HG03354 (cell line): ENCODE measurements at regions not wholly inside any gene's neighbourhood (a gene's known extent, or its start where the extent isn't known, plus 50 kb on each side); places are given as distances from the start of the nearest gene placed in this dataset.
"Not testable (repeated sequence)": the region's sequence is repeated elsewhere in the genome, so short reads cannot be mapped to it uniquely, and the experiment has no call there.

Experiments used
- ATAC-seq: cut with Tn5 transposase; IDR thresholded peaks from one replicate; pipeline ENCODE4 v1.9.1; 2021; ENCODE audit warnings: mild to moderate bottlenecking; ENCODE audit not compliant: unreplicated experiment, poor library complexity, severe bottlenecking

DNA sequence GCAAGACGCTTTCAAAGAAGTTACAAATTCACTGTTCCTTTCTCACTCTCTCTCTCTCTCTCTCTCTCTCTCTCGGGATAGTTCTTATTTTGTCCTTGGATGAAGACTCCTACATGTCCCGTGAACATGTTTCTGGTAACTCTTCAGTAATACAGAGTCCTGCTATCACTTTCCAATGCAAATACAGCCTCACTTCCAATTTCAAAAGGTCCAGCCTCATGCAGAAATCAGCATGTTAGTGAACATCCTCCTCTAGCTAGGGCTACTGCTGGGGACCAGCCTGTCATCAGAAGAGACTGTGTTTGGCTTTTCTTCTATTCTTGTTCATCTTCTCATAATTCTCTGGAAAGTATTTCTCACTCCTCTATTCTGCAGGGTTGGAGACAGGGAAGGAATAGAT, 1306.7 kb upstream of the CELF4 start:
- ATAC-seq = no peak

DNA sequence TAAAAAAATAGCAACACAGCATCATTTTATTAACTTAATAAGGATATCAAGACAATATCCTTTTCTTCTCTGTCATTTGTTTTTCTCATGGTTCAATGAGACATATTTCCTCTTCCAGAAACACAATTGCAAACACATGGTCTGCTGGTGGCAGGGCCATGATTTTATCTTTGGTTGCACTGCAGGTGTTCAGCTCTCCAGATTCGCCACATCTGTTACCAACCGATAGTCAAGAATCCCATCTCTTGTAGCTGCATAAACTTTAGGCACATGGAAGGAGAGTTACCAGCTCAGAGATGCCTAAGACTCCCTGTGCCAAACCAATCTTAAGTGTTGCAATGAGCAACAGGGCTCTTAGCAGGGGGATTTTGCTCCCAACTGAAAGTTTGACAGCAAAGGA, 1303.2 kb upstream of the CELF4 start:
- ATAC-seq = no peak

DNA sequence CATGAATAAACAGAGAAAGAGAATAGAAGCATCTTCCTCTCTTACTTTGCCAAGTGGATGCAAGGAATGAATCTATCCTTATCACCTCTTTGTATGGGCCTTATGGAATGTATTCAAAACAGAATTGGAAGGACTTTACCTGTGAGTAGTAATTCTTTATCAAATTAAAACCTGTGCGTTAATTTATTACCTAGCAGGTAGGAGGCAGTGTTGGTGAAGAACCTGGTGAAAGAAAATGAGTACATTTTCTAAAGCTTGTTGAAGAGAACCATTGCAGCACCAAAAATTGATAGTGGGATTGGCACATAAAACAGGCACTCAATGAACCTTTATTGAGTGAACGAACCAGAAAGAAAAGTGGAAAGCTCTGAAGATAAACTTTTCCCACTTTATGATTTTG, 1302.1 kb upstream of the CELF4 start:
- ATAC-seq = no peak

DNA sequence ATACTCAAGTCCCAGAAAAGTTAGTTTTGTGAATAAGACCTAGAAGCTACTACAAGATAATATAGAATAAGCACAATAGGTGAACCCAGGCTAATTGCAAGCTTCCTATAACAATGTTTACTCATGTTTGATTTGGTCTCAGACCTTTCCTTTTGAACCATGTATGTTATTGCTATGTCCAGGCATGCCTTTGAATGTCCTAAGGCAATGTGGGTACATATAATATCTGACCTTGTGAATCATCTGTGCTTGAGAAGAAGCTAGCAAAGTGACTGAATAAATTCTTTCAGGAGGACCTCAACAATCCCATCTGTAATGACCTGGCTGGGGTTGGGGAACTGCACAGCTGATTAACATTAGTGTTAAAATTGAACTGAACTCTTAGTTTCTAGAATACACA, 1285.9 kb upstream of the CELF4 start:
- ATAC-seq = no peak

DNA sequence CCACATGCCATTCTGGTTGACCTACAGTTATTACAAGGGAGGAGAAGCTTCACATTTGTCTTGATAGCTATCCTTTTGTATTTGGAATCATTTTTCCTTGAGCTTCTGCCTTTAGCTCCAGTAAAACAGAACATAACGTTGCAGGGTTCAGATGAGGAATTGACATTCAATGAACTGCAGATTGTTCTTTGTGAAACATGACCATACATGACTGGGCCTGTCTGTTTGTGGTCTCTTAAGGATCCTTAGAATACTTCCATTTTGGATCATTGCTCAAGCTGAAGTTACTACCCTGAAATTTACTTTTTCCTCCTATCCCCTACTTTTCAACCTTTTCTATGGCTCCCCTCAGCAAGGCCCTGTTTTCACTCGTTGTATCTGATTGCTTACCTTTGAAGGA, 1281.7 kb upstream of the CELF4 start:
- ATAC-seq = no peak

DNA sequence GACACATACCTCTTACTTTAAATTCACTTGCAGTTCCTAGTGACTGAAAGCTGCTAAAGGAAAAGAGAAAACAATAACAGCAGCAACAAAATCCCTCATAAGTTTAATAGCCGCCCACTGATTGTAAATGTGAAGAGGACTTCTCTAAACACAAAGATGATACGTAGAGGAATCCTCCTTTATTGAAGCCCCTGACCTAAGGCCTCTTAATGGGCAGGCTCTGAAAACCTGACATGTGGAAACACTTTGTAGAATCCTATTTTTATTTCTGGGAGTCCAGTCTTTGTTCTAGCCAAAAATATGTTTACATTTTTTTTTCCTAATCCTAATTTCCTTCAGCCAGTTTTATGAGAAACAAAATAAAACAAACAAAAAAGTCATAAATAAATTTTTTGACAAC, 1277.7 kb upstream of the CELF4 start:
- no peak for ATAC-seq

DNA sequence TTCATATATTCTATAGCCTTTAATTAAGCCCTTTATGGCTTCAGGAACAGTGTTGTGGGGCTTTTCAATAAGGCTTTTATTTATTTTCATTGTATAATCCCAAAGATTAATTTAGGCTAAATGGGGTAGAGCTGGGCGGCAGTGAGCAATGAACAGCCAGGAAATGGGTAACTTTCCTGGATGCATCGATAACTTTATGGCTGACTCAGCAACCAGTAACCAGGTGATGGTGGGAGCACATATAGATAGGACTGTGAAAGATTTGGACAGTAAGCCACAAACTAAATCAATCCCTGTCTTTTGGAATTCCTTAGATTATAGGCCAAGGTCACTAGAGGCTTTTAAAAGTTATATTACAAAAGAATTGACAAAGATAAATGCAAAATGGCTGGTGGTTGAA, 1260.6 kb upstream of the CELF4 start:
- ATAC-seq = no peak

DNA sequence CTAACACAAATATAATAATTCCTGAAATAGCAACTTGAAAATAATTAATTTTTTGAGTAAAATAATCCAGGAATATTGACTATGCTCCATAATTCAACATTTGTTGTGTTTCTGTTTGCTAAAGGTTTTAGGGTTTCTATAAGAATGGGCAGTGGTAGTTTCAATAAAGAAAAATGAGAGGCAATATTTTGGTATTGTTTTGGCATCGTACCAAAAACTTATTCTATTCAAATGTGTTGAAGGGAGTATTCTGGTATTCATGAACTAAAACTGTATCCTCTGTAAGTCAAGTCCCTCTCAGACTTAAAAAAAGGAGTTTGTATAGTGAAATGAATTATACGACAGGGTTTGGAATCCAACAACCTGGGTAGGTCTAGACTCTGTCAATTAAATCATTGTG, 1245.6 kb upstream of the CELF4 start:
- no peak for ATAC-seq

DNA sequence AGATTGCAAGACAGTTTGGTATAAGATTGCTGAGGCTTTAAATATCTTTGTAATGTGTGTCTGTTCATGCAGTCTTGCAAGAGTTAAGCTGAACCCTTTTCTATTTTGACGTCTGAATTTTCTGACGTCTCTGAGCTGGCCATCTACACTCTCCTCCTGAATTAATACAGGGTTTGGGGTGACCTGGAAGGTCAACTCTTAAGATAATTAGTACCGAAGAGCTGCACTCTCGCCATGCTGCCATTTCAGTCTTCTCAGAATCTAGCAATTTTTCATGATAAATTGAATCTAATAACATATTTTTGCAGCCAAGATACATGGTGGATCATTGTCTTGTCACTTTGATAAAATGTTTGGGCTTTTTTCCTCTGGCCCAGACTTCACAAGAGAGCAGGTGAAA, 1245.2 kb upstream of the CELF4 start:
- no peak for ATAC-seq

DNA sequence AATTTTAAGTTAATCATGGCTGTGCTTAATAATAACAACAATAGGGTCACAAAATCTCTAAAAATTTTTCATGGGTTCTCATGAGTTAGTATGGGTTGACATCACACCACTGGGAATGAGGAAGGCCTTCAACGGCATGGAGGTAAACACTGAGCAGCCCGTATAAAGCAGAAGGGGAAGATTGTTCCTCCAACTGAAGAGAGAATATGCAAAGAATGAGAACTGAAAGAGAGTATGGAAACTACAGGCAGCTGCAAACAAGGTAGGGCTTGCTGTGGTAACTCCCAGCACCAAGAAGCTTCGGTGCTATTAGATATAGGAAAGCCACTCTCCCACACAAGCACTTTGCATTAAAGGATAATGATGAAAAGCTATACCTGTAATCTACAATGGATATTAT, 1242.3 kb upstream of the CELF4 start:
- no peak for ATAC-seq

DNA sequence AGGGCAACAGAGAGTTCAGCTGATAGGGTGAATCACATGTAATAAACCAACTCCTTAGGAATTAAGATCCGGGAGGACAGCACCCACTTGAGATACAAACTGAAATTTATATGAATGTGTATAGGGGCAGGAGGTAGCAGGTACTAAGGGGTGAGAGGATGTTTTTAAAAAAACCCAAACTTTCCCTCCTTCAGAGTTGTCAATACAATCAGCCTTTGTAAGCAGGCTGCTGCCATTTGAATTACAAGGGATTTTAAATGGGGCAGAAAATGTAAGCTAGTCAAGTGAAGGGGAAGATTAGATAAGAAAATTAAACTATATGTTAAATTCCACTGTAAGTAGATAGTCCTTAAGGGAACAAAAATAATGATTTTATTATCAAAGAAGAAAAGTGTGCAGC, 1239.7 kb upstream of the CELF4 start:
- ATAC-seq = no peak

DNA sequence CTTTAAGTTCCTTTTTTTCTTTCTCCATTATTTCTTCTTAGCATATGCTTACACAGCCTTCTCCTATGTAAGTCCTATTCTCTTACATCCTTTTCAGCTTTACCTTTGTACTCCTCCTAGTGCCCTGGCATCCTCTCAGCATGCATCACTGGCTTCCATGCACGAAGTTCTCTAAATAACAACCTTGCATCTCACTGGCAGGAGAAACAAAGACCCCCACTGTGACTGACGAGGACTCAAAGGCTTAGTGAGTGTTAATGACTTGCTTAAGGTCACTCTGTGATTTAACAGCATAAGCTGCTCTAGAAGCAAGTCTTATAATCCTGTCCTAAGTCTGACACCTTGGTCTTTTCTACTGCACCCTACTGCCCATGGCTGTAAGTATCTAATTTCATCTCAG, 1236.0 kb upstream of the CELF4 start:
- ATAC-seq = no peak

DNA sequence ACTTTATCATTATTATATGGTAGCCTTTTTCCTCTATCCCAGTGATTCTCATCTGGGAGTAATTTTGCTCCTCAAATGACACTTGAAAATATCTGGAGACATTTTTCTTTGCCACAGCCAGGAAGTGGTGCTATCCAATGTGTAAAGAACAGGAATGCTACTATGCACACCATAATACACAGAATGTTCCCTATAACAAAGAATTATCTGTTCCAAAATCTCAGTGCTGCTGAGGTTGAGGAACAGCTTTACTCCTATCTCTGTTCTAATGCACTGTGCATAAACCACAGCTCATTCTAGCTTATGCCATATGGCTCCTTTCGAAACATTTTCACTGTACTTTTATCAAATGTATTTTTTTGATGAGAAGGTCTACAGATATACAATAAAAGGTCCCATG, 1231.2 kb upstream of the CELF4 start:
- no peak for ATAC-seq

DNA sequence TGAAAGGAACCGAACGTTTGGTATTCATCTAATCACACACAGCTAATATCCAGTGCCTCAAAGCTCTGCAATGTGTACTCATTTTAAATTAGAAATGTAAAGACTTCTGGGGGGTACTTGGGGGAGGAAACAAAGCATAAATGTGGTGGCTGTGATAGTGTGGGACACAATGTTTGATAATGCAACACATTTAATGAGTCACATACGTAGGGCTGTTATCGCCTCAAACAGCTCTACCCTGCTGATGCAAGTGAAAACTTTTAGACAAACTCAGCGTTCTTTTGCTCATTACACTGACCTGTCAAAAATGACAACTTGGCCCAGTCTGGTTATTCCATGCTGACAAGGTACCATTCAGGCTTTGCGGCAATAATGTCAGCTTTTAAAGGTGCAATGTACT, 1227.1 kb upstream of the CELF4 start:
- ATAC-seq = no peak

DNA sequence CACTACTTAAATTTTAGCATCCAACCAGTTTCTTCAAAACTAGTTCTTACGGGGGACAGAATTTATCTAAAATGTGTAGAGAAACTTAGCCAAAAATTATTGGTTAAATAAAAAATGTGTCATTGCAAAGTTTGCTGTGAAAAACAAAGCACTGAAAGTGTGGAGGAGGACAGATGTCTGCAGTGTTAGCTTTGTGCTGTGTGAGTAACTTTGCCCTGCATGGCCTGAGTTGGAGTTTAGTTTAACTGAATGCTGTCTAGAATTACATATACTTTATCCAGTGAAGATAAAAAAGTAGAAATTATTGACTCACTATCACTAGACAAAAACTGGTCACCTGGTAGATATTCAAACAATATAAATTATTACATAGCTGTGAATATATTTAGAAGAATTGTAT, 1225.2 kb upstream of the CELF4 start:
- no peak for ATAC-seq

DNA sequence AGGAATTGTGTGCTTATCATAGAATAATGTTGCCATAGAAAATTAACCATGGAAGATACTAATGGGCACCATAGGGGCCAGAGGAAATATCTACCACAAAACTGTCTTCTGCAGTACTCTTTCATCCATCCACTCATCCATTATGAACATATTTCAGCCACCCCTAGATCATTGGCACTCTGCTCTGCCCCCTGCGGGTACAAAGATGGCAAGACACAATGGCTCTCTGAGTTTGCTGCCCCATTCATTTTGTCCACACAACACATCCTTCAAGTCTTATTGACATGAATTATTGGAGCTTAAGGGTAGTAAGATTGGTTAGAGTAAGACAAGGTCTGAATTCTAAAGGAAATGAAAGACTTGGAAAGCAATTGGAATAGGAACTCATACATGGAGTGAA, 1224.7 kb upstream of the CELF4 start:
- no peak for ATAC-seq

DNA sequence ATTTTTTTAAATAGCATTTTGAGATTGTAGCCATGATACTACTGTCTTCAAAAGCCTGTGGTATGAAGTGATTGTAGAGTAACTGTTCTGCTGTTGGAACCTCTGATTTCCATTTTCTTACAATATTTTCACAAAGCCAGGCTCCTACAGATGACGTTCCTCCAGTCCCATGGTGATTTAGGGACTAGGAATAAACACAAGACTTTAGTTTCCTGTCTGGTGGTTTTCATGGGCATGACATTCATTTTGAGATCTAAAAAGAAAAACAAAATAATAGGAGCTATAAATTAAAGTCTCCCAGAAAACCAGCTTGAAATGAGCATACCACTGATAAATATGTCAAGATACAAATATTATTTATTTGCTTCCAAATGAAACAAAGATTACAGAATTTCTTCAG, 1223.5 kb upstream of the CELF4 start:
- no peak for ATAC-seq

DNA sequence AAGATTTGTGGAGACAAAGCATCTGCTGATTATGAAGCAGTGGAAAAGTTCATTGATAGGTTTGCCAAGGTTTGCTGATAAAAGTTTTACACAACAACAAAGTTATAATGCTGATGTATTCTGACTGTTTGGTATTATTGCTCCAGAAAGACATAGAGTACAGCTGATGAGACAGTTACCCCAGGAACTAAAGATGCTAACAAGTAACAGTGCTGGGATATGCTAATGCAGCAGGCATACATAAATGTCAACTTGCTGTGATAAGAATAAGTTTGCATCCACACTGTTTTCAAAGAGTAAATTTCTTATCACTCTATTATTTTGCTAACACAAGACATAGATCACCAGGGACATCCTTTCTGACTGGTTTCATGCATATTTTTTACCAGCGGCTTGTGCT, 1221.3 kb upstream of the CELF4 start:
- ATAC-seq = no peak

DNA sequence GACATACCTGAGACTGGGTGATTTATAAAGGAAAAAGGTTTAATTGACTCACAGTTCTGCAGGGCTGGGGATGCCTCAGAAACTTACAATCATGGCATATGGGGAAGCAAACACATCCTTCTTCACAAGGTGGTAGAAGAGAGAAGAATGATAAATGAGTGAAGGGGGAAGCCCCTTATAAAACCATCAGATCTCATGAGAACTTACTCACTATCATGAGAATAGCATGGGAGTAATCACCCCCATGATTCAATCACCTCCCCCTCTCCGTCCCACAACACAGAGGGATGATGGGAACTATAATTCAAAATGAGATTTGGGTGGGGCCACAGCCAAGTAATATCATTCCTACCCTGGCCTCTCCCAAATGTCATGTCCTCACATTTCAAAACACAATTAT, 1206.0 kb upstream of the CELF4 start:
- not testable (repeated sequence) for ATAC-seq

DNA sequence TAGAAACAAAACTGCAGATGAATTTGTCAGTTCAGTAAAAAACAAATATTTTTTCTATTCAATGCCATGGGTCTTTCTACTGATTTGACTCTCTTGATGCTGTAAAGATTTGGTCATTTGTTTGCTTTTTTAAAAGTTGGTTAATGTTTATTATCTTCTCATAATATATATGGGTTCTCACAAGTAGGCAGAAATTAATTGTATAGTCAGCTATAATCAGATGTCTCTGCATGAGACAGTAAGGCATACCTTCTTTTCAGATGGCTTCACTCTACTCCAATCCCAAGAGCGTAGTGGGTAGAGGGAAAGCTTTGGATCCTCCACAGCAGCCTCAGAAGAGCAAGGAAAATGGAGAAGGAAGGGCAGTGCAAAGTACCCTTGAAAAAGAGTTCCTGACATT, 1202.9 kb upstream of the CELF4 start:
- no peak for ATAC-seq

DNA sequence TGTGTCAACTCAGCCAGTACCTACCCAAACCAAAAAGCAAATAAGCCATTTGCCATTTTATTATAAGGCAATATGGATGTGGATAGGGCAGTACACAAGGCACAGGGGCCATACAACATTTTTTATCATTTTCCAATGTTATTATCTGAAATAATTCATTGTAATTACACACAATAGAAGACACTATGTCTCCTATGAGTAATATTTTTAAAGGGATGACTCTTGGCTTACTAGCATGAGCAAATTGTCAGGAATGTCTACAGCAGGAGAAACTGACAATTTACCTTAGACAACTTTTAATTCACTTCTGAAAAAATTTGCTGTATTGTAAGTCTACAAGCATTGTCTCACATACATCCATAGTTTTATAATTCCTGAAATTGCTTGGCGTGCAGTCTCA, 1193.9 kb upstream of the CELF4 start:
- ATAC-seq = no peak

DNA sequence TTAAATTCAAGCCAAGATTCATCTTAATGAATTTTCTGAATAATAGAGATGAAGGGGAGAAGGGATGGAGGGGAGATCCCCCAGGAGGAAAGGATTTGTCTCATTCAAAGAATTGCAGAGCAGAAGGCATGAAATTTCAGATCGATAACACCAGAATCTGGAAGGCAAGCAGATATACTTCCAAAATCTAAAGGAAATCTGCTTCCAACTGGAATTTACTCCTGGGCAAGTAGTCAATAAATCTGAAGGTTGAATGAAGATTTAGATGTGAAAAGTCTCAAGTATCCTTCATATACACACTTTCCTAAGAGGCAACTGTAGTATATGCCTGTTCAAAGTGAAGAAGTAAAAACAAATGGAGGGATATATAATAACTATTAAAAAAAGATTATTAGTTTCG, 1190.8 kb upstream of the CELF4 start:
- ATAC-seq = no peak

DNA sequence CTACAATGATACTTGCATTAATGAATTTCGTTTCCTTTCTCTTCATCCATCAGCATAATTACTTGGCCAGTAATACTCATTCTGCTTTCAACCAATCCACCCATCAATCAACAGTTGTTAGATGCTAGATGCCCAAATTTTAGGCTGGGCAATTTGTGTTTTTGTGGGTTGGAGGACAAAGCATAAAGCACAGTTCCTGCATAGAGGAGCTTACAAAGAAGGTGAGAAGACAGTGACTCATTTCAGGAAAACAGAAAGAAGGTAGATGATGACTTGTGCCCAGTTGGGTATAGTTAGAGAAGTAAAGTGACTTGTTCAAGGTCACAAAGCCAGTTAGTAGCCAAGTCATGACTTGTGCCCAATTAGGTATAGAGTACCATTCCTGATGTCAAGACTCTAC, 1186.8 kb upstream of the CELF4 start:
- no peak for ATAC-seq
